ENCODE measurements at regions not wholly inside any gene's neighbourhood (a gene's known extent, or its start where the extent isn't known, plus 50 kb on each side); places are given as distances from the start of the nearest gene placed in this dataset.

DNA sequence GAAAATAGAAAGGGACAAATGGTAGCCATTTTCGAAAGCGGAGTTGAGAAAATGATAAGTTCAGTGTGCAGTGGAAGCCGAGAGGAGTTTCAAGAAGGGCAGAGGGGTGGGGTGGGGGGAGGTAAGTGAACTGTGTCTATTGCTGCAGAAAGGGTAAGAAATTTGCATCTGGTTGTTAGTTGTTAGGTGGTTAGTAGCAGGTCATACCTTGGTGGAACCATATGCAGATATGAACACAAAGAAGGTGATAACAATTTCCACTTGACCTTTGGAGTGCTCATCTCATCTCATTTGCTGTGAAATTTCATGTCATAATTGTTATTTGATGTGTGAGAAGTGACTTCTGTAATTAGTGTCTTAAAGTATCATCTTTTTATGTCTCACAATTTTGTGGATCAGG is 288.2 kb downstream of the QKI start:
- TF ChIP-seq, protein P1, sequence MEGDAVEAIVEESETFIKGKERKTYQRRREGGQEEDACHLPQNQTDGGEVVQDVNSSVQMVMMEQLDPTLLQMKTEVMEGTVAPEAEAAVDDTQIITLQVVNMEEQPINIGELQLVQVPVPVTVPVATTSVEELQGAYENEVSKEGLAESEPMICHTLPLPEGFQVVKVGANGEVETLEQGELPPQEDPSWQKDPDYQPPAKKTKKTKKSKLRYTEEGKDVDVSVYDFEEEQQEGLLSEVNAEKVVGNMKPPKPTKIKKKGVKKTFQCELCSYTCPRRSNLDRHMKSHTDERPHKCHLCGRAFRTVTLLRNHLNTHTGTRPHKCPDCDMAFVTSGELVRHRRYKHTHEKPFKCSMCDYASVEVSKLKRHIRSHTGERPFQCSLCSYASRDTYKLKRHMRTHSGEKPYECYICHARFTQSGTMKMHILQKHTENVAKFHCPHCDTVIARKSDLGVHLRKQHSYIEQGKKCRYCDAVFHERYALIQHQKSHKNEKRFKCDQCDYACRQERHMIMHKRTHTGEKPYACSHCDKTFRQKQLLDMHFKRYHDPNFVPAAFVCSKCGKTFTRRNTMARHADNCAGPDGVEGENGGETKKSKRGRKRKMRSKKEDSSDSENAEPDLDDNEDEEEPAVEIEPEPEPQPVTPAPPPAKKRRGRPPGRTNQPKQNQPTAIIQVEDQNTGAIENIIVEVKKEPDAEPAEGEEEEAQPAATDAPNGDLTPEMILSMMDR (IDR thresholded peaks at IDR 0.05) = no peak
- TF ChIP-seq POLR2A (IDR thresholded peaks at IDR 0.05) = no peak
